Skeletal muscle satellite cell (primary cell): ENCODE measurements at regions not wholly inside any gene's neighbourhood (a gene's known extent, or its start where the extent isn't known, plus 50 kb on each side); places are given as distances from the start of the nearest gene placed in this dataset.

Experiments
- H3K27me3 ChIP-seq: 2 replicates; pipeline ENCODE4 v1.7.0; 2013; ENCODE audit warnings: low read length; ENCODE audit not compliant: control insufficient read depth, insufficient read depth
- H3K36me3 ChIP-seq: 2 replicates; pipeline ENCODE4 v1.7.0; 2013; ENCODE audit warnings: mild to moderate bottlenecking, control low read depth, low read length; ENCODE audit not compliant: insufficient read depth
- H3K4me1 ChIP-seq: 2 replicates; pipeline ENCODE4 v1.7.0; 2013; ENCODE audit warnings: low read length; ENCODE audit not compliant: control insufficient read depth, insufficient read depth
- H3K4me2 ChIP-seq: 2 replicates; pipeline ENCODE4 v1.7.0; 2013; ENCODE audit warnings: mild to moderate bottlenecking, low read length
- H3K4me3 ChIP-seq: 2 replicates; pipeline ENCODE4 v1.7.0; 2013; ENCODE audit warnings: low read length
- H3K9ac ChIP-seq: 2 replicates; pipeline ENCODE4 v1.7.0; 2013; ENCODE audit warnings: mild to moderate bottlenecking, low read depth, low read length, moderate library complexity
- H3K9me3 ChIP-seq: replicated peaks from 2 replicates; pipeline ENCODE4 v1.7.0; 2013; ENCODE audit warnings: mild to moderate bottlenecking, control low read depth, low read length

- Histone ChIP-seq H3K4me1 (no peaks in the 10 kb centered on the region), H3K27me3 (no peaks in the 10 kb centered on the region), H3K4me2 (no peak overlapping the region), H3K9ac (no peak overlapping the region), H3K4me3 (no peak overlapping the region), H3K36me3 (no peaks in the 10 kb centered on the region), H3K9me3 (no peaks in the 10 kb centered on the region)
These were observed 939.6 kb upstream of the CNTNAP5 start for GRCh38 chr2:123085484-123085883.

DNA sequence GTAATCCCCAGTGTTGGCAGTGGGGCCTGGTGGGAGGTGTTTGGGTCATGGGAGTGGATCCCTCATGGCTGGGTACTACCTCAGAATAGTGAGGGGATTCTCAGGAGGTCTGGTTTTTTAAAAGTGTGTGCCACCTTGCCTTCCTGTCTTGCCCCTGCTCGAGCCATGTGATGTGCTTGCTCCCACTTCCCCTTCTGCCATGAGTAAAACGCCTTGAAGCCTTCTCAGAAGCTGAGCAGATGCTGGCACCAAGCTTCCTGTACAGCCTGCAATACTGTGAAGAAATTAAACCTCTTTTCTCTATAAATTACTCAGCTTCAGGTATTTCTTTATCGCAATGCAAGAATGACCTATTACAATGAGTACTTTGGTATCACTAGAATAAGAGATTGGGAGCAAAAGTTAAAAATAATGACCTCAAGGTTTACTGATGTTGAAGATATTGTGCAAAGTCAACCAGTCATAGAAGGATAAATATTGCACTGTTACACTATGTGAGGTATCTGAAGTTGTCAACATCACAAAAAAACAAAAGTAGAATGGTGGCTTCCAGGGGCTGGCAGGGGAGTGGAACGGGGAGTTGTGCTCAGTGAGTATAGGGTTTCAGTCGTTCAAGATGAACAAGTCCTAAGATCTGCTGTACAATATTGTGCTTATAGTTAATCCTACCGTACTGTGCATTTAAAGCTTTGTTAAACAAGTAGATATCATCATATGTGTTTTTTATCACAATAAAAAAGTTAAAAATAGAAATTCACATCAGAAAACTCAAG lies 938.3 kb upstream of the CNTNAP5 start:
- H3K27me3 ChIP-seq: no peaks in the 10 kb centered on the region
- no peak overlapping the region for H3K4me2 ChIP-seq
- no peaks in the 10 kb centered on the region for H3K4me1 ChIP-seq
- no peaks in the 10 kb centered on the region for H3K9me3 ChIP-seq
- H3K4me3 ChIP-seq: no peak overlapping the region
- H3K9ac ChIP-seq: no peak overlapping the region
- no peaks in the 10 kb centered on the region for H3K36me3 ChIP-seq

DNA sequence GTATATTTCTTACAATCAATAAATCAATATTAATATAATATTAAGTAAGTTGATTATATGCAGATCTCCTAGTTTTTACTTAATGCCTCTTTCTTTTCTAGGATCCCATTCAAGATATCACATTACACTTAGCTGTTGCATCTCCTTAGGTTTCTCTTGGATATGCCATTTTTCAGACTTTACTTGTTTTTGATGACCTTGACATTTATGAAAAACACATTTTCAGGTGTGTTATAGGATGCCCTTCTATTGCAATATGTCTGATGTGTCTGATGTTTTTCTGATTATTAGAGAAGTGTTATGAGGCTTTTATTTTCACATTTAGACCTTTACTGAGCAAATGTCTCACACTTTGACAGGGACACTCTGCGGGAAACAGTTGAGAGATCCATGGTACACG lies 933.6 kb upstream of the CNTNAP5 start:
- Histone ChIP-seq H3K9me3 (no peaks in the 10 kb centered on the region), H3K4me2 (no peak overlapping the region), H3K27me3 (no peaks in the 10 kb centered on the region), H3K4me1 (no peaks in the 10 kb centered on the region), H3K9ac (no peak overlapping the region), H3K4me3 (no peak overlapping the region), H3K36me3 (no peaks in the 10 kb centered on the region)

DNA sequence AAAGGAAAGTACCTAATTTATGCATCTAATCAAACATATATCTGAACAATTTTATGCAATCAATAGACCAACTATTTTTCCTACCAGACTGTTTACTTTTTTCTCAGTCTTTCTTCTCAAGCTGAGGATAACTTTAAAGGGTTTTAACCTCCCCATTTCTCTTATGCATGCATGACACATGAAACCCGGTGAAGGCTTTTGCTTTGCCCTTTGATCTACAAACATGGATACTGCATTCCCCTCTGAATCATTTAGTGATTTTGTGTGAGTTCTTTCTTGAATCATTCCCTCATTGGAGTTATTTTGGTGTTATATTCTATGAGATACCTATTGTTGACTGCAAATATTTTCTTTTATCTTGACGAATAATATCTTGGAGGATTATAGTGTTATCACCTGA lies 931.9 kb upstream of the CNTNAP5 start:
- Histone ChIP-seq H3K36me3 (no peaks in the 10 kb centered on the region), H3K4me1 (no peaks in the 10 kb centered on the region), H3K27me3 (no peaks in the 10 kb centered on the region), H3K9me3 (no peaks in the 10 kb centered on the region), H3K9ac (no peak overlapping the region), H3K4me2 (no peak overlapping the region), H3K4me3 (no peak overlapping the region)

- no peaks in the 10 kb centered on the region for H3K36me3 ChIP-seq
- H3K9me3 ChIP-seq: no peaks in the 10 kb centered on the region
- no peaks in the 10 kb centered on the region for H3K27me3 ChIP-seq
- H3K4me1 ChIP-seq: no peaks in the 10 kb centered on the region
- H3K4me3 ChIP-seq: no peak overlapping the region
- H3K4me2 ChIP-seq: no peak overlapping the region
- no peak overlapping the region for H3K9ac ChIP-seq
These were observed 929.8 kb upstream of the CNTNAP5 start for GRCh38 chr2:123095219-123095835.

DNA sequence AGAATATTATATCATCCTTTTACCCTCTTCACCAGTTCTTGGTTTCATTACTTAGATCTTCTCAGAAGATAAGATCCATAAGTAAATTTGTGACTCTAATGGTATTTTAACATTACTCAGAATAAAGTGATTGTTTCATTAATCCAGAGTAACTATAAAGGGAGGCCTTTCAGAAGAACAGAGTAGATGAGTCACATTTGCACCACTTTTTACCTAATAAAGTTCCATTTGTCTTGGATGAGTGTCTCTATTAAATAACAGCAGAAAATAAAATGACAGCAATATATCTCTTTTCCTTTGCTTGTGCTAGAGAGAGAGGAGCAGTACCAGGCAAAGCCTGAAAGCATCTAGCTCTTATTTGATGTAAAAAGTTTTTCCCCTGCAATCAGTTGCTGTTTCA lies 926.5 kb upstream of the CNTNAP5 start:
- Histone ChIP-seq H3K4me1 (no peaks in the 10 kb centered on the region), H3K9me3 (no peaks in the 10 kb centered on the region), H3K9ac (no peak overlapping the region), H3K27me3 (no peaks in the 10 kb centered on the region), H3K36me3 (no peaks in the 10 kb centered on the region), H3K4me3 (no peak overlapping the region), H3K4me2 (no peak overlapping the region)

GRCh38 chr2:123101434-123101833 lies 923.7 kb upstream of the CNTNAP5 start:
- Histone ChIP-seq H3K27me3 (no peaks in the 10 kb centered on the region), H3K4me3 (no peak overlapping the region), H3K4me2 (no peak overlapping the region), H3K36me3 (no peaks in the 10 kb centered on the region), H3K9me3 (no peaks in the 10 kb centered on the region), H3K9ac (no peak overlapping the region), H3K4me1 (no peaks in the 10 kb centered on the region)

- Histone ChIP-seq H3K4me1 (no peaks in the 10 kb centered on the region), H3K9ac (no peak overlapping the region), H3K4me3 (no peak overlapping the region), H3K36me3 (no peaks in the 10 kb centered on the region), H3K27me3 (no peaks in the 10 kb centered on the region), H3K9me3 (peaks cover 6% of the 10 kb centered on the region), H3K4me2 (no peak overlapping the region)
These were observed 921.2 kb upstream of the CNTNAP5 start for GRCh38 chr2:123103902-123104301.

DNA sequence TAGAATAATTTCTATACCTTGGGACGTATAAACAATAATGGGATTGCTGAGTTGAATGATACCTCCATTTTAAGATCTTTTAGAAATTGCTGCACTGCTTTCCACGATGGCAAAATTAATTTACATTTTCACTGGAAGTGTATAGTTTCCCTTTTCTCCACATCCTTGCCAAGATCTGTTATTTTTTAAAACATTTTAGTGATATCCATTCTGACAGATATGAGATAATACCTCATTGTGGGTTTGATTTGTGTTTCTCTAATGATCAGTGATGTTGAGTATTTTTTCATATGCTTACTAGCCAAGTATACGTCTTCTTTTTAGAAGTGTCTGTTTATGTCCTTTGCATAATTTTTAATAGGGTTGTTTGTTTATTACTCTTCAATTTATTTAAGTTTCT lies 908.5 kb upstream of the CNTNAP5 start:
- Histone ChIP-seq H3K9ac (no peak overlapping the region), H3K4me1 (no peaks in the 10 kb centered on the region), H3K36me3 (no peaks in the 10 kb centered on the region), H3K4me2 (no peak overlapping the region), H3K27me3 (no peaks in the 10 kb centered on the region), H3K4me3 (no peak overlapping the region), H3K9me3 (peaks cover 2% of the 10 kb centered on the region)

DNA sequence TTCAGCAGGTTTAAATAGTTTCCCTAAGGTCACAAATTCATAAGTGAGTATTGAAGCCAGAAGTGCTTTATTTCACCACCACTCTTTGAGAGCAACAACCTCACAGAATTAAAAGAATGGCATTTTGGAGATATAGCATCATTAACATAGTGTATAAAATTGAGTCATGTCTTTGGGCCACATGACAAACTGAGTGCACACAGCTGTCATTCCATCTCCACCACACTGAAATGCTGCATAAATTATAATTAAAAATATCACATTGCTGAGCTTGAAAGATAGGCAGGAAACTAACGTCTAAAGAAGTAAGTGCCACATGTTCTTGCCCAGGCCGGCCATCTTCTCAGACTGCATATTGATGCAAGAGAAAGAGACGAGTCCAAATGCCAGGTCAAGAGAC lies 897.9 kb upstream of the CNTNAP5 start:
- Histone ChIP-seq H3K36me3 (no peaks in the 10 kb centered on the region), H3K9ac (no peak overlapping the region)

DNA sequence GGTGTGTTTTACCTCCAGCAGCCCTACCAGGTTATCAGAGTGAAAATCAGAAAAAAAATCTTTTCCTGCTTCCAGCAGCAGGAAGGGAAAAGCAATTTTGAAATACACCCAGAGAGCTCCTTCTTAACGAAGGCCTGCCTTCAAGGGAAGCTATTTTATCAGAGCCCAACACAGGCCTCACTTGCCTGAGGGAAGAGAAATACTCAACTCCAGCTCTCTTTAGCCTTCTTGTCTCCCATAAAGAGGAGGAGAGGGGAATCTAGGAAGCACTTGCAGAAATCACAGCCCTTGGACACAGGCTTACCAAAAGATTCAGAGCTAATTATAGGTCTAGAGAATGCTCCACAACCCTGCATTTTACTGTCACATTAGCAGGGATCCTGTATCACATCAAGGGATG lies 896.1 kb upstream of the CNTNAP5 start:
- H3K4me3 ChIP-seq: no peak overlapping the region

More for the DNA sequence above, 897.9 kb upstream of the CNTNAP5 start:
- H3K27me3 ChIP-seq: no peaks in the 10 kb centered on the region
- no peak overlapping the region for H3K4me3 ChIP-seq
- no peak overlapping the region for H3K4me2 ChIP-seq
- peaks cover 9% of the 10 kb centered on the region for H3K9me3 ChIP-seq
- no peaks in the 10 kb centered on the region for H3K4me1 ChIP-seq

DNA sequence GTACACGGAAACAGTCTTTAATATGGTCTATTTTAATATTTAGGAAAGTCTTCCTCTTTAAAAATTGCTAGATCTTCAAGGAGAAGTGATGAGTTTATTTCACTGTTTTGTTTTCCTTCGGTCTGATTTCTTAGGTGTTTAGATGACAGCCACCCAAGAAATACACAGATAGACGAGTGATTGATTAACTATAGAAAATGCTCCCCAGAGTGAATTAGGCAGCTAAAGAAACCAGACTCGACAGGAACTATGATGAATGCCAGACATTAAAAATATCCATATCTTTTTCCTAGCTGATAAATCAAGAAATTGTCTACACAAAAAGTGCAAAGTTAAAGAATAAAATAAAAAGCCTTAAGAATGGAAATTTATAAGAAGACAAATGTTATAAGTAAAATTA lies 888.7 kb upstream of the CNTNAP5 start:
- no peaks in the 10 kb centered on the region for H3K36me3 ChIP-seq
- H3K9me3 ChIP-seq: no peaks in the 10 kb centered on the region
- no peaks in the 10 kb centered on the region for H3K27me3 ChIP-seq
- no peak overlapping the region for H3K4me2 ChIP-seq
- no peaks in the 10 kb centered on the region for H3K4me1 ChIP-seq
- H3K4me3 ChIP-seq: no peak overlapping the region
- H3K9ac ChIP-seq: no peak overlapping the region

More for the DNA sequence above, 896.1 kb upstream of the CNTNAP5 start:
- H3K27me3 ChIP-seq: no peaks in the 10 kb centered on the region
- no peaks in the 10 kb centered on the region for H3K4me1 ChIP-seq
- no peak overlapping the region for H3K9ac ChIP-seq
- H3K4me2 ChIP-seq: no peak overlapping the region
- H3K9me3 ChIP-seq: peaks cover 9% of the 10 kb centered on the region
- H3K36me3 ChIP-seq: no peaks in the 10 kb centered on the region
